ENCODE measurements at regions not wholly inside any gene's neighbourhood (a gene's known extent, or its start where the extent isn't known, plus 50 kb on each side); places are given as distances from the start of the nearest gene placed in this dataset.

DNA sequence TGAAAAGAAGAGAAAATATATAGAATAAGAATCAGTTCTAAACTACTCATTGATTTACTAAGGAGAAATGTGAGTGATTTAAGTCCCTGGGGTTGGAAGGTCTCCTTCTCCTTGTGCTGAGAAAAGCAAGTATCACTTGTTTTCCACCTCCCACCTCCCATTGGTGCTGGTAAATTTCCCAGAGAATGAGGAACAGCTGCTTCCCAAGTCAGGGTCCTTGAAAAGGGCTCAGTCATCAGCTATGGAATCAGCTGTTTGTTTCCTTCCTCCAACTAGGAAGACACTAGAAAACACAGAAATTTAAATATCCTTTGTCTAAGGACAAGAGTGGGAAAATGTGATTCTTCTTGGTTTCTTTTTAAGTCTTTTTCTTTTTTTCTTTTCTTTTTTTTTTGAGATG lies 131.3 kb upstream of the C1orf21 start:
- intact Hi-C loops (cut with DNase I; ENCODE audit: low total_unique reads): no loop called here
- peak overlapping the region in 7 of 8 donors; percentile 56 to 83 (median 68) for H3K27ac ChIP-seq

DNA sequence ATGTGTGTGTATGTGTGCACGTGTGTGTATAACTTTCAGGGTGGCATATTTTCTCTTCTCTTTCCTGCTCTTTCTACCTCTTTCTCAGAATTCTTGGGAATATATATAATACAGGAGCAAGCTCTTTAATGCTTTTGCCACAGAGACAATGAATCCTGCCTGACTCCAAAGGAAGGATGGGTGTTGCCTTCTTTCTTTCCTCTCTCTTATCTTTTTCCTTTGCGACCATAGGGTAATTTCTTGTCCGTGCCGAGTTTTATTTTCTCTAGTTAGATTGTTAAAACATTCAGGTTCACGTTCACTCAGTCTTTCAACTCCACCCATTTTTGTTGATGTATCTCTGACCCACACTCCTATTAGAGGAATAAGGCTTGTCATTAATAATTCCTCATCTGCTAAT lies 129.0 kb upstream of the C1orf21 start:
- intact Hi-C loops (cut with DNase I; ENCODE audit: low total_unique reads): no loop called here
- no peak for DNase-seq
- Histone ChIP-seq H3K4me1 (peaks cover 0 to 5% (median 1%) of the 10 kb centered on the region in 6 donors), H3K36me3 (no peaks in the 10 kb centered on the region), H3K27ac (peak overlapping the region in 7 of 8 donors; percentile 59 to 83 (median 76)), H3K9me3 (no peaks in the 10 kb centered on the region), H3K4me3 (no peak overlapping the region), H3K27me3 (replicated peaks in 1 of 7) (peaks cover 0 to 6% (median 0%) of the 10 kb centered on the region in 7 donors)
- 63 to 78% (median 71%) methylated on average over 5 of the region's 5 CpGs for WGBS, 5 donors
- TF ChIP-seq, protein P1, sequence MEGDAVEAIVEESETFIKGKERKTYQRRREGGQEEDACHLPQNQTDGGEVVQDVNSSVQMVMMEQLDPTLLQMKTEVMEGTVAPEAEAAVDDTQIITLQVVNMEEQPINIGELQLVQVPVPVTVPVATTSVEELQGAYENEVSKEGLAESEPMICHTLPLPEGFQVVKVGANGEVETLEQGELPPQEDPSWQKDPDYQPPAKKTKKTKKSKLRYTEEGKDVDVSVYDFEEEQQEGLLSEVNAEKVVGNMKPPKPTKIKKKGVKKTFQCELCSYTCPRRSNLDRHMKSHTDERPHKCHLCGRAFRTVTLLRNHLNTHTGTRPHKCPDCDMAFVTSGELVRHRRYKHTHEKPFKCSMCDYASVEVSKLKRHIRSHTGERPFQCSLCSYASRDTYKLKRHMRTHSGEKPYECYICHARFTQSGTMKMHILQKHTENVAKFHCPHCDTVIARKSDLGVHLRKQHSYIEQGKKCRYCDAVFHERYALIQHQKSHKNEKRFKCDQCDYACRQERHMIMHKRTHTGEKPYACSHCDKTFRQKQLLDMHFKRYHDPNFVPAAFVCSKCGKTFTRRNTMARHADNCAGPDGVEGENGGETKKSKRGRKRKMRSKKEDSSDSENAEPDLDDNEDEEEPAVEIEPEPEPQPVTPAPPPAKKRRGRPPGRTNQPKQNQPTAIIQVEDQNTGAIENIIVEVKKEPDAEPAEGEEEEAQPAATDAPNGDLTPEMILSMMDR (IDR thresholded peaks at IDR 0.05 in 8 of 11, conservative IDR thresholded peaks at IDR 0.05 in 3 of 11): no peak
- TF ChIP-seq POLR2A (IDR thresholded peaks at IDR 0.05) (no peak), POLR2AphosphoS5 (IDR thresholded peaks at IDR 0.05) (no peak)

More for the DNA sequence above, 131.3 kb upstream of the C1orf21 start:
- H3K36me3 ChIP-seq: no peaks in the 10 kb centered on the region
- peaks cover 0 to 6% (median 0%) of the 10 kb centered on the region in 7 donors for H3K27me3 ChIP-seq (replicated peaks in 1 of 7)
- TF ChIP-seq POLR2A (IDR thresholded peaks at IDR 0.05) (no peak), POLR2AphosphoS5 (IDR thresholded peaks at IDR 0.05) (peak in 1 of 3 donors; percentile 20)
- TF ChIP-seq, protein P1 (IDR thresholded peaks at IDR 0.05 in 8 of 11, conservative IDR thresholded peaks at IDR 0.05 in 3 of 11): no peak
- H3K4me1 ChIP-seq: peaks cover 0 to 5% (median 1%) of the 10 kb centered on the region in 6 donors
- no peak for DNase-seq
- H3K4me3 ChIP-seq: no peak overlapping the region
- H3K9me3 ChIP-seq: no peaks in the 10 kb centered on the region

DNA sequence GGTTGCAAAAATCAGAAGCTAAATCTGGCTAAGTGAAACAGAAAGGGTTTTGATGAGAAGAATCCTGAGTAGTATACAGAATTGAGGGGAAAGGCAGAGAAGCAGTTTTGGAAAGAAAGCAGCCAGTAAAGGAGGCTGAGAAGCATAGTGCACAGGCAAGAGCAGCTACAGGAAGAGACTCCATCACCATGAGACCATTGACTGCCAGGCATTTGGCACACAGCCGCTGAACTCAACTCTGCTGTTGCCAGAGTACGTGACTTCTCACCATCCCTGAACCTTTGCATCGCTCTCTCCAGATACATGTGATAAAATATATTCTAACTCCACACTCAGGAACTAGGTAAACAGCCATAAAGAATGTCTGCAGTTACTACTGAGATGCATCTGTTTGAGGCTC lies 128.3 kb upstream of the C1orf21 start:
- TF ChIP-seq POLR2A (IDR thresholded peaks at IDR 0.05): no peak
- TF ChIP-seq POLR2AphosphoS5 (IDR thresholded peaks at IDR 0.05): no peak
- TF ChIP-seq, protein P1 (IDR thresholded peaks at IDR 0.05 in 8 of 11, conservative IDR thresholded peaks at IDR 0.05 in 3 of 11): no peak
- no peak for DNase-seq
- H3K4me3 ChIP-seq: no peak overlapping the region
- intact Hi-C loops (cut with DNase I; ENCODE audit: low total_unique reads): no loop called here
- WGBS, 5 donors: 71 to 82% (median 78%) methylated on average over 3 of the region's 3 CpGs
- peaks cover 0 to 5% (median 1%) of the 10 kb centered on the region in 6 donors for H3K4me1 ChIP-seq
- H3K27ac ChIP-seq: peak overlapping the region in 7 of 8 donors; percentile 57 to 83 (median 74)
- peaks cover 0 to 6% (median 0%) of the 10 kb centered on the region in 7 donors for H3K27me3 ChIP-seq (replicated peaks in 1 of 7)
- H3K36me3 ChIP-seq: no peaks in the 10 kb centered on the region
- no peaks in the 10 kb centered on the region for H3K9me3 ChIP-seq

DNA sequence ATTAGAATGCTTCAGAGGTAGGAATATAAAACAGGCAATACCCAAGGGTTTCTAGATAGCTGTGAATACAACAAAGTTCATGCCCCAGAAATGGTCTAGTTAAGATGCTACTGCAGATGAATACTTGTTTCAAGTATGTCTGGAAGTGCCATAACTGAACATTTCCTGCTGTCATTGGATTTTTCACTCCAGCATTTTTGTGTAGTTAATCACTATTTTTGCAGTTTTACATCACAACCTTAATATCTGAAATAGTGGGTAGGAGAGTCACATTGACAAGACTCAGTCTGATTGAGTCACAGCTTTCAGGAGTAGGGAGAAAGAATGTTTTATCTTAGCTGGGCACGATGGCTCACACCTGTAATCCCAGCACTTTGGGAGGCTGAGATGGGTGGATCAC lies 126.4 kb upstream of the C1orf21 start:
- Histone ChIP-seq H3K9me3 (no peaks in the 10 kb centered on the region), H3K27ac (peak overlapping the region in 1 of 8 donors; percentile 28), H3K27me3 (replicated peaks in 1 of 7) (peaks cover 0 to 6% (median 0%) of the 10 kb centered on the region in 7 donors), H3K4me3 (no peak overlapping the region), H3K4me1 (peaks cover 0 to 2% (median 0%) of the 10 kb centered on the region in 6 donors), H3K36me3 (no peaks in the 10 kb centered on the region)
- TF ChIP-seq POLR2AphosphoS5 (IDR thresholded peaks at IDR 0.05) (no peak), POLR2A (IDR thresholded peaks at IDR 0.05) (no peak)
- TF ChIP-seq, protein P1 (IDR thresholded peaks at IDR 0.05 in 8 of 11, conservative IDR thresholded peaks at IDR 0.05 in 3 of 11): no peak
- no peak for DNase-seq
- WGBS, 5 donors: 65 to 96% (median 86%) methylated on average over 1 of the region's 1 CpG
- intact Hi-C loops (cut with DNase I; ENCODE audit: low total_unique reads): no loop called here

All from spleen (tissue), 11 donors.